ENCODE measurements at regions not wholly inside any gene's neighbourhood (a gene's known extent, or its start where the extent isn't known, plus 50 kb on each side); places are given as distances from the start of the nearest gene placed in this dataset.
"Not testable (repeated sequence)": the region's sequence is repeated elsewhere in the genome, so short reads cannot be mapped to it uniquely, and the experiment has no call there.

GRCh38 chr3:14057701-14058100, 67.0 kb downstream of the CHCHD4 start:
- DNase-seq (ENCODE audit: low read depth), result no peak

- DNase-seq (ENCODE audit: low read depth), result no peak
These were observed 76.8 kb downstream of the CHCHD4 start for GRCh38 chr3:14047841-14048240.

- DNase-seq (ENCODE audit: low read depth), result no peak
These were observed 77.6 kb downstream of the CHCHD4 start for GRCh38 chr3:14047027-14047426.

GRCh38 chr3:14042680-14043079, 82.0 kb downstream of the CHCHD4 start:
- no peak for DNase-seq (ENCODE audit: low read depth)

GRCh38 chr3:14039149-14039548, 85.5 kb downstream of the CHCHD4 start:
- DNase-seq (ENCODE audit: low read depth), result no peak

- no peak for DNase-seq (ENCODE audit: low read depth)
These were observed 87.5 kb downstream of the CHCHD4 start for GRCh38 chr3:14037211-14037610.

GRCh38 chr3:14033023-14033422, 91.6 kb downstream of the CHCHD4 start:
- no peak for DNase-seq (ENCODE audit: low read depth)

GRCh38 chr3:14031271-14031670, 93.4 kb downstream of the CHCHD4 start:
- no peak for DNase-seq (ENCODE audit: low read depth)

- DNase-seq (ENCODE audit: low read depth), result not testable (repeated sequence)
These were observed 95.2 kb downstream of the CHCHD4 start for GRCh38 chr3:14029390-14029995.

- not testable (repeated sequence) for DNase-seq (ENCODE audit: low read depth)
These were observed 96.5 kb downstream of the CHCHD4 start for GRCh38 chr3:14028122-14028521.

- DNase-seq (ENCODE audit: low read depth), result no peak
These were observed 105.2 kb downstream of the CHCHD4 start for GRCh38 chr3:14019459-14019858.

GRCh38 chr3:14016900-14017475, 107.7 kb downstream of the CHCHD4 start:
- no peak for DNase-seq (ENCODE audit: low read depth)

GRCh38 chr3:14007006-14007405, 117.7 kb downstream of the CHCHD4 start:
- no peak for DNase-seq (ENCODE audit: low read depth)

- no peak for DNase-seq (ENCODE audit: low read depth)
These were observed 121.3 kb upstream of the WNT7A start for GRCh38 chr3:14001136-14001535.

GRCh38 chr3:14000556-14000955, 120.7 kb upstream of the WNT7A start:
- DNase-seq (ENCODE audit: low read depth), result no peak

- no peak for DNase-seq (ENCODE audit: low read depth)
These were observed 119.0 kb upstream of the WNT7A start for GRCh38 chr3:13998831-13999230.

- not testable (repeated sequence) for DNase-seq (ENCODE audit: low read depth)
These were observed 115.3 kb upstream of the WNT7A start for GRCh38 chr3:13995216-13995615.

GRCh38 chr3:13988925-13989324, 109.1 kb upstream of the WNT7A start:
- DNase-seq (ENCODE audit: low read depth), result not testable (repeated sequence)

- DNase-seq (ENCODE audit: low read depth), result no peak
These were observed 96.6 kb upstream of the WNT7A start for GRCh38 chr3:13976469-13976868.

- DNase-seq (ENCODE audit: low read depth), result no peak
These were observed 95.8 kb upstream of the WNT7A start for GRCh38 chr3:13975686-13976085.

GRCh38 chr3:13972679-13973379, 93.0 kb upstream of the WNT7A start:
- no peak for DNase-seq (ENCODE audit: low read depth)

- no peak for DNase-seq (ENCODE audit: low read depth)
These were observed 86.4 kb upstream of the WNT7A start for GRCh38 chr3:13966302-13966701.

All from forelimb muscle (tissue), 1 donor.